HEK293T (cell line): ENCODE measurements at regions not wholly inside any gene's neighbourhood (a gene's known extent, or its start where the extent isn't known, plus 50 kb on each side); places are given as distances from the start of the nearest gene placed in this dataset.
"Not testable (repeated sequence)": the region's sequence is repeated elsewhere in the genome, so short reads cannot be mapped to it uniquely, and the experiment has no call there.

Source experiments
- FOXA1 ChIP-seq: fragments of 450-650 bp; IDR thresholded peaks from 2 replicates; pipeline ENCODE4 v1.6.1; 2016; ENCODE audit warnings: mild to moderate bottlenecking
- SP1 ChIP-seq: fragments of 450-650 bp; IDR thresholded peaks from 2 replicates; pipeline ENCODE4 v1.6.1; 2017
- SUZ12 ChIP-seq: fragments of 450-650 bp; IDR thresholded peaks from 2 replicates; pipeline ENCODE4 v1.6.1; 2016; ENCODE audit warnings: mild to moderate bottlenecking
- ZNF384 ChIP-seq: fragments of 450-650 bp; IDR thresholded peaks from 2 replicates; pipeline ENCODE4 v1.6.1; 2016

DNA sequence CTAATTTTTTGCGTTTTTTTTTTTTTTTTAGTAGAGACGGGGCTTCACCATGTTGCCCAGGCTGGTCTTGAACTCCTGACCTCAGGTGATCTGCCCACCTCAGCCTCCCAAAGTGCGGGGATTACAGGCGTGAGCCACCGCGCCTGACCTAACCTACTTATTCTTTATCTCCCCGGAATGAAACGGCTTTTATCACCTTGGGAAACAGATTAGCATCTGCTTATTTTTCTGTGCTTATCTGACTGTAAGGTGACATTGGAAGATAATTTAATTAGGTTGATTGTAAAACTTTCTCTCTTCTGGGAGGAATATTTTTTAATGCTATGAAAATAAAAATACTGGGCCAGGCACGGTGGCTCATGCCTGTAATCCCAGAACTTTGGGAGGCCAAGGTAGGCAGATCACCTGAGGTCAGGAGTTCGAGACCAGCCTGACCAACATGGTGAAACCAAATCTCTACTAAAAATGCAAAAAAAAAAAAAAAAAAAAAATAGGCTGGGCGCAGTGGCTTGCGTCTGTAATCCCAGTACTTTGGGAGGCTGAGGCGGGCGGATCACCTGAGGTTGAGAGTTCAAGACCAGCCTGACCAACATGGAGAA is 70.2 kb upstream of the METTL9 start:
- not testable (repeated sequence) for TF ChIP-seq SP1, SUZ12, FOXA1, ZNF384
